K562 (cell line): ENCODE measurements at regions not wholly inside any gene's neighbourhood (a gene's known extent, or its start where the extent isn't known, plus 50 kb on each side); places are given as distances from the start of the nearest gene placed in this dataset.

Experiments used
- ARID4B ChIP-seq: sonication (generic); formaldehyde crosslinking; IDR thresholded peaks from 2 replicates; pipeline ENCODE4 v1.8.0; 2022; ENCODE audit warnings: mild to moderate bottlenecking, missing genetic modification reagents
- CHD7 ChIP-seq: fragments of 200-600 bp; sonication (generic); IDR thresholded peaks from one replicate; pipeline ENCODE4 v1.6.1; 2012; ENCODE audit warnings: mild to moderate bottlenecking, low read depth, low read length, inconsistent platforms
- CREB1 ChIP-seq, 2 experiments: sonication (generic) in 1 of 2; formaldehyde crosslinking in 1 of 2; IDR thresholded peaks; 2 replicates each; pipeline versions ENCODE4 v1.6.1 to v1.8.0; 2012 to 2022; ENCODE audit warnings: inconsistent platforms in 1 of 2, mild to moderate bottlenecking in 1 of 2, missing genetic modification reagents in 1 of 2, moderate library complexity in 1 of 2
- HNRNPH1 ChIP-seq: fragments of 200-400 bp; formaldehyde crosslinking; optimal IDR thresholded peaks from 2 replicates; pipeline ENCODE3; 2017; ENCODE audit warnings: low read depth, mild to moderate bottlenecking, low read length, moderate library complexity
- LARP7 ChIP-seq: fragments of 450-650 bp; IDR thresholded peaks from 2 replicates; pipeline ENCODE4 v1.6.1; 2016
- MEIS2 ChIP-seq: fragments of 450-650 bp; IDR thresholded peaks from 2 replicates; pipeline ENCODE4 v1.6.1; 2014; ENCODE audit warnings: mild to moderate bottlenecking; ENCODE audit not compliant: partially characterized antibody
- THAP12 ChIP-seq: fragments of 250-450 bp; sonication (Bioruptor Pico); IDR thresholded peaks from 2 replicates; pipeline ENCODE4 v1.9.0; 2021; ENCODE audit warnings: mild to moderate bottlenecking, inconsistent platforms
- THRB ChIP-seq: fragments of 450-650 bp; formaldehyde crosslinking; conservative IDR thresholded peaks from 2 replicates; pipeline ENCODE4 v1.4.0; 2022; ENCODE audit warnings: mild to moderate bottlenecking, missing genetic modification characterization

GRCh38 chr1:172745014-172745413 lies 86.1 kb downstream of the FASLG start (continued):
- TF ChIP-seq CHD7 (no peak), THRB (peak; percentile 63; the same call in 1 of the 2 replicates), MEIS2 (no peak), LARP7 (no peak), THAP12 (no peak), ARID4B (CRISPR knock-in tag) (peak; percentile 38; the same call in 1 of the 2 replicates), HNRNPH1 (no peak), CREB1 (IDR thresholded peaks at IDR 0.05) (no peak), CREB1 (CRISPR knock-in tag; IDR thresholded peaks at IDR 0.05) (peak; percentile 21; the same call in 1 of the 2 replicates)
